T-helper 1 cell (primary cell): ENCODE measurements at regions not wholly inside any gene's neighbourhood (a gene's known extent, or its start where the extent isn't known, plus 50 kb on each side); places are given as distances from the start of the nearest gene placed in this dataset.
"Not testable (repeated sequence)": the region's sequence is repeated elsewhere in the genome, so short reads cannot be mapped to it uniquely, and the experiment has no call there.

Experiments used
- DNase-seq, 5 donors: peaks; one replicate each; pipeline ENCODE4 v3.0.0-alpha.2; 2012 to 2020

DNA sequence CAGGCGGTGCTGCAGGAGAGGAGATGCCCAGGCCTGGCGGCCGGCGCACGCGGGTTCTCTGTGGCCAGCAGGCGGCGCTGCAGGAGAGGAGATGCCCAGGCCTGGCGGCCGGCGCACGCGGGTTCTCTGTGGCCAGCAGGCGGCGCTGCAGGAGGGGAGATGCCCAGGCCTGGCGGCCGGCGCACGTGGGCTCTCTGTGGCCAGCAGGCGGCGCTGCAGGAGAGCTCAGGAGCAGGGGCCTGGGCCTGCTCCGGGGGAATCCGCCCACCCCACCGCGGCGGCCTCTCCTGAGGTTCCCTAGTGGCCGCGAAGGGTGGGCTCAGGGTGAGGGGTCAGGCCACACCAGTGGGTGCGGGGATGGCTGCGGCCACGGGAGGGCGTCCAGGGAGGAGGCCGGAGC lies 75.9 kb downstream of the OR4F16 start:
- DNase-seq, result not testable (repeated sequence)

- not testable (repeated sequence) for DNase-seq
Observed at GRCh38 chr1:609161-609560, 77.3 kb downstream of the OR4F16 start.

DNA sequence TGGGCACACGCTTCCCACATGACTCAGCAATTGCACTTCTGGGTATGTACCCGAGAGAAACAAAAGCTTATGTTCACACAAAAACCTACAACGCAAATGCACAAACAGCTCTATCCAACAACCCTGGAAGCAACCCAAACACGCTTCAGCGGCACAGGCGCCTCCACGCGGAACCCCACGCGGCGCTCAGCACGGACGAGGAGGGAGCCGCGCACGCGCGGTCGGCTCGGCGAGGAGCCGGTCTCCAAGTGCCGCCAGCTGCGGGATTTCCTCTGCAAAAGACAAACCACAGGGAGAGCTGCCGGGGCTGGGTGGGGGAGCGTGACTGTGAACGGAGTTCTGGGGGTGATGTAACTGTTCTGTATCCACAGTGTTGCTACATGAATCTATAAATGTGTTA lies 81.2 kb downstream of the OR4F16 start:
- DNase-seq, result peak in 1 of 5 donors; percentile 23

GRCh38 chr1:588211-588610 lies 98.2 kb downstream of the OR4F16 start:
- not testable (repeated sequence) for DNase-seq

GRCh38 chr1:585992-586391 lies 100.5 kb downstream of the OR4F16 start:
- DNase-seq, result peak in 4 of 5 donors; percentile 31 to 53 (median 40)
